Upper lobe of right lung (tissue), 1 donor: ENCODE measurements at regions not wholly inside any gene's neighbourhood (a gene's known extent, or its start where the extent isn't known, plus 50 kb on each side); places are given as distances from the start of the nearest gene placed in this dataset.
"Not testable (repeated sequence)": the region's sequence is repeated elsewhere in the genome, so short reads cannot be mapped to it uniquely, and the experiment has no call there.

Experiments
- ATAC-seq: fragments of 200-7000 bp; cut with Tn5 transposase; one replicate; pipeline ENCODE4 v1.9.1; 2020; ENCODE audit warnings: mild to moderate bottlenecking, moderate library complexity
- DNase-seq: peaks from one replicate; pipeline ENCODE4 v3.0.0-alpha.2; 2020
- H3K27ac ChIP-seq: fragments of 200-600 bp; one replicate; pipeline ENCODE4 v1.8.0; 2022
- H3K27me3 ChIP-seq: fragments of 200-600 bp; one replicate; pipeline ENCODE4 v1.8.0; 2022; ENCODE audit warnings: mild to moderate bottlenecking
- H3K36me3 ChIP-seq: fragments of 200-600 bp; one replicate; pipeline ENCODE4 v1.8.0; 2022
- H3K4me1 ChIP-seq: fragments of 200-600 bp; one replicate; pipeline ENCODE4 v1.8.0; 2022
- H3K4me3 ChIP-seq: fragments of 200-600 bp; one replicate; pipeline ENCODE4 v1.8.0; 2022; ENCODE audit warnings: mild to moderate bottlenecking
- H3K9me3 ChIP-seq: fragments of 200-600 bp; one replicate; pipeline ENCODE4 v1.8.0; 2022
- CTCF ChIP-seq: fragments of 200-600 bp; IDR thresholded peaks from one replicate; pipeline ENCODE4 v1.8.0; 2022; ENCODE audit warnings: antibody characterized with exemption
- intact Hi-C: fragments of 100-400 bp; cut with DNase I; formaldehyde crosslinking; loops from one replicate; pipeline ENCODE4 v1.11.0; 2022
- donor health status: DM: no; HTN: yes; CAD: no; lungs with severe emphysema.

GRCh38 chr6:122276637-122277036 is 122.8 kb upstream of the HSF2 start:
- DNase-seq (no peak), ATAC-seq (no peak)
- Histone ChIP-seq H3K9me3 (no peaks in the 10 kb centered on the region), H3K27ac (no peak overlapping the region), H3K4me3 (no peak overlapping the region), H3K4me1 (no peaks in the 10 kb centered on the region), H3K27me3 (no peaks in the 10 kb centered on the region), H3K36me3 (no peaks in the 10 kb centered on the region)
- intact Hi-C loops, result no loop called here
- TF ChIP-seq CTCF, result no peak

- intact Hi-C loops, ATAC-seq, H3K4me3 ChIP-seq, H3K27ac ChIP-seq, H3K27me3 ChIP-seq, H3K9me3 ChIP-seq, DNase-seq, H3K4me1 ChIP-seq, H3K36me3 ChIP-seq: not testable (repeated sequence)
Observed at GRCh38 chr6:122280105-122281021, 119.1 kb upstream of the HSF2 start.

GRCh38 chr6:122283884-122284283 is 115.6 kb upstream of the HSF2 start:
- no peaks in the 10 kb centered on the region for H3K4me1 ChIP-seq
- TF ChIP-seq CTCF, result no peak
- no peaks in the 10 kb centered on the region for H3K9me3 ChIP-seq
- H3K4me3 ChIP-seq, result no peak overlapping the region
- no peak overlapping the region for H3K27ac ChIP-seq
- no peaks in the 10 kb centered on the region for H3K36me3 ChIP-seq
- intact Hi-C loops, result no loop called here
- H3K27me3 ChIP-seq, result no peaks in the 10 kb centered on the region
- DNase-seq (no peak), ATAC-seq (no peak)

GRCh38 chr6:122284848-122285247 is 114.6 kb upstream of the HSF2 start:
- Histone ChIP-seq H3K4me3 (no peak overlapping the region), H3K9me3 (no peaks in the 10 kb centered on the region), H3K4me1 (no peaks in the 10 kb centered on the region), H3K27ac (no peak overlapping the region), H3K36me3 (no peaks in the 10 kb centered on the region), H3K27me3 (no peaks in the 10 kb centered on the region)
- intact Hi-C loops, result no loop called here
- TF ChIP-seq CTCF, result no peak
- DNase-seq (no peak), ATAC-seq (no peak)

- no peak for DNase-seq
- ATAC-seq, result no peak
- Histone ChIP-seq H3K27me3 (no peaks in the 10 kb centered on the region), H3K4me3 (no peak overlapping the region), H3K36me3 (no peaks in the 10 kb centered on the region), H3K27ac (no peak overlapping the region), H3K4me1 (no peaks in the 10 kb centered on the region), H3K9me3 (no peaks in the 10 kb centered on the region)
- intact Hi-C loops, result no loop called here
- TF ChIP-seq CTCF, result no peak
Observed at GRCh38 chr6:122285292-122285913, 114.0 kb upstream of the HSF2 start.

- H3K27ac ChIP-seq, result no peak overlapping the region
- no peak for TF ChIP-seq CTCF
- no peak overlapping the region for H3K4me3 ChIP-seq
- H3K4me1 ChIP-seq, result no peaks in the 10 kb centered on the region
- no peaks in the 10 kb centered on the region for H3K9me3 ChIP-seq
- intact Hi-C loops, result no loop called here
- DNase-seq (no peak), ATAC-seq (no peak)
- no peaks in the 10 kb centered on the region for H3K27me3 ChIP-seq
- H3K36me3 ChIP-seq, result no peaks in the 10 kb centered on the region
Observed at GRCh38 chr6:122286512-122286911, 112.9 kb upstream of the HSF2 start.
